Epidermal melanocyte (primary cell): ENCODE measurements at regions not wholly inside any gene's neighbourhood (a gene's known extent, or its start where the extent isn't known, plus 50 kb on each side); places are given as distances from the start of the nearest gene placed in this dataset.
"Not testable (repeated sequence)": the region's sequence is repeated elsewhere in the genome, so short reads cannot be mapped to it uniquely, and the experiment has no call there.

ENCODE experiments used
- DNase-seq: peaks from one replicate; pipeline ENCODE4 v3.0.0; 2011; ENCODE audit warnings: low spot score; ENCODE audit not compliant: insufficient read length

- no peak for DNase-seq
Observed at GRCh38 chr5:163135849-163136248, 301.5 kb upstream of the CCNG1 start.

GRCh38 chr5:163161512-163161911 is 275.9 kb upstream of the CCNG1 start:
- DNase-seq: no peak

DNA sequence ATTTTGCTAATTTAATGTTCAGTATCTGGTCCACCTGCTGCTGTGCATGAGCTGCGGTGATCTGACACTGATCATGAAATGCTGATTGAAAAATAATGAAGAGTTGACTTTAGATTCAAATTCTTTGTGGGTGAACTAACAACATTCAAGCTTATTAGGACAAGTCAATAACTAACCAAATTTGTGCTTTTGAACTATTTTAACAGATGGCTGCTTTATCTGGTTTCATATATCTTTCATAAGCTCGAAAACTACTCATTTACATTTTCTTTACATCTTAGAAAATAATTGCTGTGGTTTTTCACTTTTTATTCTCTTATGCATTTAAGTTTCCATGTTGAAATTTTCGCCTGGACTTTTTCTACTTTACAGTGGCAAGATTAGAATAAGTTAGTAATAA is 274.8 kb upstream of the CCNG1 start:
- DNase-seq: no peak

- DNase-seq: no peak
Observed at GRCh38 chr5:163163858-163164257, 273.5 kb upstream of the CCNG1 start.

- no peak for DNase-seq
Observed at GRCh38 chr5:163165277-163165676, 272.1 kb upstream of the CCNG1 start.

DNA sequence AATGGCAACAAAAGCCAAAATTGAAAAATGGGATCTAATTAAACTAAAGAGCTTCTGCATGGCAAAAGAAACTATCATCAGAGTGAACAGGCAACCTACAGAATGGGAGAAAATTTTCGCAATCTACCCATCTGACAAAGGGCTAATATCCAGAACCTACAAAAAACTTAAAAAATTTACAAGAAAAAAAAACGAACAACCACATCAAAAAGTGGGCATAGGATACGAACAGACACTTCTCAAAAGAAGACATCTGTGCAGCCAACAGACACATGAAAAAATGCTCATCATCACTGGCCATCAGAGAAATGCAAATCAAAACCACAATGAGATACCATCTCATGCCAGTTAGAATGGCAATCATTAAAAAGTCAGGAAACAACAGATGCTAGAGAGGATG is 267.2 kb upstream of the CCNG1 start:
- not testable (repeated sequence) for DNase-seq

DNA sequence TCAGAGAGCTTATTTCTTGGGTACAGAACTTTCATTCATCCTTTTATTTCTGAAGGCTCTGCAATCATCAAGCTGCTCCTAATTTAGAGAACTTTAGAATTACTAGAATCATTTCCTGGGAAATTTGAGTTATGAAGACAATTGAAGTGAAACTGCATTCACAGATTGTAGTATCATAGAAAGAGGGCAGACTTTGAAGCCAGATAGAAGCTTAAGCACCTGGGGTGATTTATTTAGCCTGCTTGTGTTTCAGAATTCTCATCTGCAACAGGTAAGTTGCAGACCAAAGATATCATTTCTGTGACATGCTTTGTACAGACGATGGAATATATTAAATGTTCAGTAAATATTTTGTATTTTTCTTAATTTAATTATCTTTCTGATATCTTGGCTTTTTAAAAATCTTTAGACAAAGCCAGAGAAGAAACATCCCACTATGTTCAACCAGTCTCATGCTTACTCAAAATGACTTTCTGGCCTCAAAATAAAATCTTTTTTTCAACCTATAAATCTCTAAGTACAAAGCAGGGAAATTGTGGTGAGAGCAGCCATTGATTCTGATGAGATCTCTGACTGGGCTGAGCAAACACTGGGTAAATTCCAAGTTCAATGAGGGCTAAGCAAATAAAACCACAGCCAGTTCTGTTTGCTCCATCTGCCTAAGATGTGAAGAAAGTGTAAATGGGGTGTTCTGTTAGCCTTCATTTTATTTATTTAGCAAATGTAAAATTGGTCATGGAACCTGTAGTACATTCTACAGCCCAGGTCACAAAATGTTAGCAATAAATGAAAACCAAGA is 264.7 kb upstream of the CCNG1 start:
- DNase-seq: no peak

- DNase-seq: no peak
Observed at GRCh38 chr5:163177971-163178370, 259.4 kb upstream of the CCNG1 start.

- DNase-seq: no peak
Observed at GRCh38 chr5:163185315-163185714, 252.1 kb upstream of the CCNG1 start.

DNA sequence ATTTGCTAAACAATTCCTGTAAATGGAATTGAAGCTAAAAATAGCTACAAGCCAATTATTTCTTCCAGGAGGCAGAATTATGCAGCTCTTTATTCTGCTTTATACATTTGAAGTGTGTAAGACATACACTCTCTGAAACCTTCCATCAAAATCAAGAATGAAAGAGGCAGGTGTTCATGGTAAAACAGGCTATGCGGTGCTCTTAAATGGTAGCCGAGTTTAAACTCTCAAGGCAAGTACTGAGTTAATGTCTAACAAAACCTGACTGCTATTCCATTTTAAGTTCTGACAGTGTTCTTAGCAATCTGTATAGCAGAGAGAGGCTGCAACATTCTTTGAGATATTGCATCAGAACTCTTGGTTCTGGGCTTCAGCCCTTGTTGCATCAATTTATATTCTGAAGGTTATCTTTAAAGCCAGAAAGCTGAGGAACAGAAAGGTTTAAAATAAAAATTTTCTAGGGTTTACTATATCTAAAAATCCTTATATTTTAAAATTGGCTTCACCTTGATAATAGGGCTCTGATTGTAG is 248.3 kb upstream of the CCNG1 start:
- DNase-seq: no peak

- DNase-seq: no peak
Observed at GRCh38 chr5:163190283-163190682, 247.1 kb upstream of the CCNG1 start.

- DNase-seq: no peak
Observed at GRCh38 chr5:163190784-163191183, 246.6 kb upstream of the CCNG1 start.

DNA sequence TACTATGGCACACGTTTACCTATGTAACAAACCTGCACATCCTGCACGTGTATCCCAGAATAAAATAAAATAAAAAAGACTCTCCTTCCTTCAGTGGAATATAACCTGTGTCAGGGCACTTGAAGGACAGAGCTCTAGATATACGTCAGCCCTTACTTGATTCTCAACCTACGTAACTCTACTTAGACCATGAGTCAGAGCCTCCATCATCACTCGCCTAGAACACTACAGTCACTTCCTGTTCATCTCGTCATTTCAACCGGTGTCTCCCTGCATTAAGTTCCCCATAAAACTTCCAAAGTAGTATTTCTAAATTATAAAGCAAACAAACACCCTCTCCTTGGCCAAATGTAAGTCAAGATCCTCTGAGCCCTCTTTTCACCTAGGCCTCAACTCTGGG is 243.5 kb upstream of the CCNG1 start:
- no peak for DNase-seq

- DNase-seq: no peak
Observed at GRCh38 chr5:163205645-163206044, 231.8 kb upstream of the CCNG1 start.

GRCh38 chr5:163221581-163221980 is 215.8 kb upstream of the CCNG1 start:
- DNase-seq: no peak

GRCh38 chr5:163222982-163223381 is 214.4 kb upstream of the CCNG1 start:
- DNase-seq: no peak

- no peak for DNase-seq
Observed at GRCh38 chr5:163244445-163244987, 192.9 kb upstream of the CCNG1 start.

- DNase-seq: no peak
Observed at GRCh38 chr5:163245584-163245983, 191.8 kb upstream of the CCNG1 start.

- DNase-seq: no peak
Observed at GRCh38 chr5:163248333-163248732, 189.1 kb upstream of the CCNG1 start.

- no peak for DNase-seq
Observed at GRCh38 chr5:163248871-163249270, 188.5 kb upstream of the CCNG1 start.

DNA sequence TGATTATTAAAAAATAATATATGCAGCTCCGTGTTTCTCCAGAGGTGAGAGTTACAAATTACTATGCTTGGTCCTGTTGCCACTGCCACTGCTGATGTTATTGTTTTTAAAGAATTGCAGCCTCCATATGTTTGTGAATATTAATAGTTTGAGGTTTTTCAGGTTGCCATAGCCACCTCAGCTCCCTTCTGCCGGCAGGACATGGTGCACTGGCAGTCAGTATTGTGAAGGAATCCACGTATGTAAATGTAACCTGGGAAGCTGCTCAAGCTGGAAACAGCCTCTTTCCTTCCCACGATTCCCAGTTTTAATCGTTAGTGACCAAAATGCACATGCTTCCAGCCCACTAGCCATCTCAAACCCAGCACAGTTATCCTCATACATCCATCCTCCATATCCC is 184.4 kb upstream of the CCNG1 start:
- DNase-seq: no peak

DNA sequence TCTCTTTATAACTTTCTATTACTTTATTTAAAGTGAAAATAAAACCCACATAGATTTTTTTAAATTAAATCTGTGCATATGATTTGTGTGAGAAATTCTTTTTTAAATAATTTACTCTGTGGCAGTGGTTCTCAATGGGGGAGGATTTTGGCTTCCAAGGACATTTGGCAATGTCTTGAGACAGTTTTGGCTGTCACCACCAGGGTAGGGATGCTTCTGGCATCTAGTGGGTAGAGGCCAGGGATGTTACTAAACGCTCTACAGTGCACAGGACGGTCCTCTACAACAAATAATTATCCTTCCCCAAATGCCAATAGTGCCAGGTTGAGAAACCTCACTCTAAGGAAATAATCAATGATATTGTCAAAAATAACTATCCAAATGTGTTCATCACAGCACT is 177.9 kb upstream of the CCNG1 start:
- no peak for DNase-seq

- no peak for DNase-seq
Observed at GRCh38 chr5:163260471-163260870, 176.9 kb upstream of the CCNG1 start.
